Upper lobe of left lung (tissue), 4 donors: ENCODE measurements at regions not wholly inside any gene's neighbourhood (a gene's known extent, or its start where the extent isn't known, plus 50 kb on each side); places are given as distances from the start of the nearest gene placed in this dataset.
"Not testable (repeated sequence)": the region's sequence is repeated elsewhere in the genome, so short reads cannot be mapped to it uniquely, and the experiment has no call there.

Experiments
- POLR2A ChIP-seq, 4 donors: fragments of 450-650 bp; IDR thresholded peaks; one replicate each; pipeline ENCODE4 v1.5.1; 2016 to 2017; ENCODE audit warnings: antibody characterized with exemption in 4 of 4, mild to moderate bottlenecking in 2 of 4
- TF ChIP-seq, protein P1 (sequence below), 6 experiments: fragments of 450-650 bp in 4 of 6; fragments of 200-600 bp in 2 of 6; sonication (generic) in 2 of 6; IDR thresholded peaks; one replicate each; pipeline ENCODE4 v1.5.1; 2016 to 2019; ENCODE audit warnings: antibody characterized with exemption in 6 of 6

DNA sequence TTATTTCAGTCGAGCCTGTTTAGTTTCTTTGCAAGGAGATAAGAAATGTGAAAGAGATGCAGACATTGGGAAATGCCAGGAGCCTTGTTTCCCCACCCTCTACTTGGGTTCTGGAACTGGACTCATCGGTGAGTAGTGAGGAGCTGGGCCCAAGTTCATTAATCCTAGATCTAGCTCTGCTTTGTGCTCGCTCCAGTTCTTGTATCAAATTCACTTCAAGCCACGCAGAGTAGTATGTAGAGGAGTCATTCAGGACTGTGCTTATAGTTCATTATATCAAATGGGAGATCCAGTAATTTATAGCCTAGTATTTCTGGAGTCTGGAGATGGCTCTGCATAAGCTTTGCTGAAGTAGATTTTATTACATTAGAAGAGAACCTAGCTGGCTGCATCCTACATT, 142.5 kb downstream of the RALA start:
- TF ChIP-seq, protein P1, sequence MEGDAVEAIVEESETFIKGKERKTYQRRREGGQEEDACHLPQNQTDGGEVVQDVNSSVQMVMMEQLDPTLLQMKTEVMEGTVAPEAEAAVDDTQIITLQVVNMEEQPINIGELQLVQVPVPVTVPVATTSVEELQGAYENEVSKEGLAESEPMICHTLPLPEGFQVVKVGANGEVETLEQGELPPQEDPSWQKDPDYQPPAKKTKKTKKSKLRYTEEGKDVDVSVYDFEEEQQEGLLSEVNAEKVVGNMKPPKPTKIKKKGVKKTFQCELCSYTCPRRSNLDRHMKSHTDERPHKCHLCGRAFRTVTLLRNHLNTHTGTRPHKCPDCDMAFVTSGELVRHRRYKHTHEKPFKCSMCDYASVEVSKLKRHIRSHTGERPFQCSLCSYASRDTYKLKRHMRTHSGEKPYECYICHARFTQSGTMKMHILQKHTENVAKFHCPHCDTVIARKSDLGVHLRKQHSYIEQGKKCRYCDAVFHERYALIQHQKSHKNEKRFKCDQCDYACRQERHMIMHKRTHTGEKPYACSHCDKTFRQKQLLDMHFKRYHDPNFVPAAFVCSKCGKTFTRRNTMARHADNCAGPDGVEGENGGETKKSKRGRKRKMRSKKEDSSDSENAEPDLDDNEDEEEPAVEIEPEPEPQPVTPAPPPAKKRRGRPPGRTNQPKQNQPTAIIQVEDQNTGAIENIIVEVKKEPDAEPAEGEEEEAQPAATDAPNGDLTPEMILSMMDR (IDR thresholded peaks at IDR 0.05), result not testable (repeated sequence)
- TF ChIP-seq POLR2A (IDR thresholded peaks at IDR 0.05), result not testable (repeated sequence)
